NCI-H146 treated with DMSO at 0.1 percent for 48 hours (cell line): ENCODE measurements at regions not wholly inside any gene's neighbourhood (a gene's known extent, or its start where the extent isn't known, plus 50 kb on each side); places are given as distances from the start of the nearest gene placed in this dataset.

Source experiments
- DNase-seq: peaks from one replicate; lab custom pipeline; 2025; ENCODE audit not compliant: unreplicated experiment; lab: John Stamatoyannopoulos, UW

DNA sequence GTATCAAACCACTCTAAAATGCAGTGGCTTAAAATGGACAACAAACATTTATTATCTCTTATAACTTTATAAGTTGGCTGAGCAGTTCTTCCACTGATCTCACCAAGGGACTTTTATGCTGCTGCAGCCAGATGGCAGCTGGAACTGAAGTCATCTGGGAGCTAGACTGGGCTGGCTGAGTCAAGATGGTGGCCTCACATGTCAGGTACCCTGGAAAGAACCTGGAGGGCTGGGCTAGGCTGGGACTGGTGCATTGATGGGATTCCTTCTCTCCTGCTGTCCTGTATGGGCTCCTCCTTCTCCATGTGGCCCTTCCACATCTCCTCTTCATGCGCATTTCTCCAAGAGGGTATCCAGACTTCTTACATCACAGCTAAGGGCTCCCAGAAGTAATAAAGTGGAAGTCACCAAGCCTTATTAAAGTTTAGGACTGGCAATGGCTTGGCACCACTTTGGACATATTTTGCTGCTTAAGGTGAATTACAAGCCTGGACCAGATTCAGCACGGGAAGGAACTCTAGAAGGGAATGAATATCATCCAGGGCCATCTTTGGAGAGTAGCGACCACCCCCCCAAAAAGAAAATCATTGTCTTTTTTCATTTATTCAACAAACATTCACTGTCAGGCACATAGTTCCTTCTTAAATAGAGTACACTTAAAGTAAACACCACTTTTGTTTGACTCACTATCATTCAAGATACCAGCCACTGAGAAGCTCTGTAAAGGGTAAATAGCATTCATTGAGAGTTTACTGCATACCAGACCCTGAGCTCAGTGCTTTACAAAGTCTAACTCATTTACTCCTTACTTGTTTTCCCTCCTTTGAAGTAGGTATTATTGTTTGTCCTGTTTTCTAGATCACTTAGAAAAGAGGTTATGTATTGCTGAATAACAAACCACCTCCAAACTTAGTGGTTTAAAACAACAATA is 138.0 kb downstream of the ZFP36L2 start:
- DNase-seq = no peak

GRCh38 chr2:43087413-43087812 is 139.0 kb downstream of the ZFP36L2 start:
- DNase-seq = no peak

- no peak for DNase-seq
Measured at GRCh38 chr2:43086451-43087221, 139.8 kb downstream of the ZFP36L2 start.

DNA sequence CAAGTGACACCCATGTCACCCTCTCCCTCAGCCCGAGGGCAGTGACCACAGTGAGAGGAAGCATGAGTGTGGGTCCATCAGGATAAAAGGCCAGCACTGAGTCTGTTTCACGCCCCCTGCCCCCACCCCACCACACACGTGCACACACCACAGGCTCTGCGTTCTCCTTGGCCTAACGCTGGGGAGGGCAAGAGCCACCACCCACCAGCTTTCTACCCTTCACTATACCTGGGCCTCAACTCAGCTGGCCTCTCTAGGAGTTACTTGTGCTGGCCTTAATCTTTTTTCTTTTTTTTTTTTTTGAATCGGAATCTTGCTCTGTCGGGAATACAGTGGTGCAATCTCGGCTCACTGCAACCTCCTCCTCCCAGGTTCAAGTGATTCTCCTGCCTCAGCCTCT is 140.5 kb downstream of the ZFP36L2 start:
- DNase-seq = no peak

GRCh38 chr2:43085505-43085904 is 140.9 kb downstream of the ZFP36L2 start:
- DNase-seq = no peak

- no peak for DNase-seq
Measured at GRCh38 chr2:43084699-43085091, 141.7 kb downstream of the ZFP36L2 start.

DNA sequence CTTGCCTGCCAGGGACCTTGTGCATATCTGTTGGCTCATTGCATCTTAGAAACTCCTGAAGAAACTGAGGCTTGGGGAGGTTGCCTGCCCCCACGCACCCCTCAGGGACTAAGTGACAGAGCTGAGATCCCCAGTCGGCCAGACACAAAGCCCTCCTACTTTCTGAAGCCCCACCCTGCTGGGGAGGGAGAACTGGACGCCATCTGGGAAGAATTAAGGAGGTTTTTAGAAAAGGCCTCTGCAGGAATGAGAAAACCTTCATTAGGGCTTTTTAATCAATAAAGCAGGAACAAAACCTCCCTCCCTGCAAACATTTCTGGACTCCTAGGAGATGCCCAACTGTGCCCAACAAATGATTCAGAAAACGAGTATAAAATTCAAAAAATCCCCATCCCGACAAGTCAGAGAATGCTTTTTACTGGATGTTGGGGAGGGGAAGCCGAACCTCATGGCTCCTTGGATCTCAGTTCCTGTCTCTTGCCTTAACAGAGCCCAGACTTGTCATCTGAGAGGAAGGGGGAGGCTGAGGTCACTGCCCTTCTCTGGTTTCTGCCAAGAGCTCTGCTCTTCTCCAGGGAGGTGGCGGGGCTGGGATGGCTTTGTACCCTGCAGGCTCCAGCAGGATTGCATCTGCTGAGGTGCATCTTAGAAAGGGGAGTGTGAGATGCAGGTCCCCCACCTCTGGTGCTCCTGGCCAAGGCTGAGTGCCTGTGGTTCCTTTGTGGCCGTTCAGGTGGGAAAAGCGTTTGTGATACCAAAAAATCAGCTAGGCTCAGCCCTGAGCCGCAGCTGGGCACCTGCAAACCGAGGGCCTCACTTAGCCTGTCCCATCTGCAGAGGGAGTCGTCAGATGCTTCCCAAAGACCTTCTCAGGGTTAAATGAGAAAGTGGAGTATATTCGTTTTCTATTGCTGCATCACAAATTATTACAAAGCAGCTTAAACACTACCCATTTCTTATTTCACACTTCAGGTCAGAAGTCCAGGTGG is 142.4 kb downstream of the ZFP36L2 start:
- no peak for DNase-seq

DNA sequence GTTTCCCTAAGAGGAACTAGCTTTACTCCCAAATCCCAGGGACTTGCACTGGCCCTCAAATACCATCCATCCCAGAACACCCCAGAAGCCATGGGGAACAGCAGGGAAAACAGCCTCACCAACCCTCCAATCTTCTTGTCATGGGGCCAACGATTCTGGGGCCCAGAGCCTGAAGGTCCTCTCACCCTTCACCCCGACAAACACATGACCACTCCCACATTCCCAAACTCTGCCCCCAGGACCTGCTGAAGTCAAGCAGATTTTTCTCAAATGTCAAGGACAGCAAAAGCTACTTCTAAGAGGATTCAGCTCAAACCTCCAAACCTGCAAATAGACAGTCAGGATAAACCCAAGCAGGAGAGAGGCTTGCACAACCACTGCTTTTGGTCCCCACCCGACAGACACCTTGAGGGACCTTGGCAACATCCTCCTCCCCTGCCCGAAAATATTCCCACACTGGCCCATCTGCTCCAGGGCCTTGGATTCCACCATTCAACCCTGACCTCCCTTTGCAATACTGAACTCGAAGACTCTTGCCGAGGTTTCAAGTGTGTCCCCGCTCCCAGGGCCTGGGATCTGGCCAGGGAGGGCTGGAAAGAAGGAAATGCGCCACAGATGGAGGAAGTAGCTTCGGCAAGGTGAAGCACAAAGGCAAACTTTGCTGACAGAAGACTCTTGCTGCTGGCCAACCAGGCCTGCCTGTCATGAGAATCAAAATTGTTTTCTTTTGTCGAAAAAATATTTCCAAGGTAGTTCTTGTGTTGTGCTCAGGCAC is 143.3 kb downstream of the ZFP36L2 start:
- no peak for DNase-seq

DNA sequence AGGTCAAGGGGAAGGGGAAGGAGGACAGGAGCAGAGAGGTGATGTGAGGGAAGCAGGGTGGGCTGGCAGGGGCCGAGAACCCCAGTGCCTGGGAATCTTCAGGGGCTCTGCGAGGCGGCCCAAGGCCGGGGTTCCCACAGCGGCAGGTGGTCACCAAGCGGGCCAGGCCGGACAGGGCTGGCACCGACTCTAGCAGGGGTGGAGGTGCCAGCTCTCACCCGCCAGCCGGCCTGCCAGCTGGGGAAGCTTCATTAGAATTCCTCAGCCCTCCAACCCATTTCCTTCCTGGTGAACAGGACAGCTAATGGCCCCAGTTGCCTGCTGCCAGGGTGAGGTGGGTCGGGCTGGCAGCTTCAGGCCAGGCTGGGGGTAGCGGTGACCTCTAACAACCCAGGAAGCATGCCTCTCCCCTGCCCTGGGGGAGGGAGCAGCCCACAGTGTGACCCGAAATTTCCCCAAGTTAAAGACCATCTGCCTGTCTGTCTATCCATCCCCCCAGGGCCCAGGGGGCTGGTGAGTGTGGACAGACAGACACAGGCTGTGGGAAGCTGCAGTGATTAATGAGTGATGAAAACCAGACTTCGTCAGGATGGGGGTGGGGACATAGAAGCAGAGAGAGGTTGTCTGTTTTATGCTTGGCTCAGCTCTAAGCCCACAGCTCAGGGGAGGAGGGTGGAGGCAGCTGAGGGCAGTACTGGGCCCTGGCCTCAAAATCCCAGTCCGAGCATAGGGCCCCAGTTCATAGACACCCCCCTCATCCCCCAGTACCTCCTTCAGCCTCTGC is 144.1 kb downstream of the ZFP36L2 start:
- no peak for DNase-seq

- no peak for DNase-seq
Measured at GRCh38 chr2:43081131-43081765, 145.2 kb downstream of the ZFP36L2 start.

DNA sequence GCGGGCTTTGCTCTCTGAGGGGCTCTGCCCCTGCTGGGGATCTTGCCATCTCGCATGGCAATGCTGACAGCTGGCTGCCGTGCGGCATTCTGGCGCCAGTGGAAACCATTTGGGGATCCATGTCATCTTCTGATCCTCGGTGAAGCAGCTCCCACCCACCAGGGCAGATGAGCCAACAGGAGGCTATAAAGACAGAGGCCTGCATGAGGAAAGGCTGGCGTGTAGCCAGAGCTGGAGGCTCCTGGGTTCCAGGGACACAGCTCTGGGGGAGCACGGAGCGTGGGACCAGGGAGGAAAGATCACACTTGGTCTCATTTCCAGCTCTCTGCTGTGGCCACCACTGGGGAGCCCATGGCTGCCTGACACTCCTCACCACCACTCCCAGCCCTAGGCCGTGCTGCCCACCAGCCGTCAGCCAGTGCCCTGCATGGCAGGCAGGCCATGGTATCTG is 145.8 kb downstream of the ZFP36L2 start:
- no peak for DNase-seq

- no peak for DNase-seq
Measured at GRCh38 chr2:43078781-43079755, 147.3 kb downstream of the ZFP36L2 start.

DNA sequence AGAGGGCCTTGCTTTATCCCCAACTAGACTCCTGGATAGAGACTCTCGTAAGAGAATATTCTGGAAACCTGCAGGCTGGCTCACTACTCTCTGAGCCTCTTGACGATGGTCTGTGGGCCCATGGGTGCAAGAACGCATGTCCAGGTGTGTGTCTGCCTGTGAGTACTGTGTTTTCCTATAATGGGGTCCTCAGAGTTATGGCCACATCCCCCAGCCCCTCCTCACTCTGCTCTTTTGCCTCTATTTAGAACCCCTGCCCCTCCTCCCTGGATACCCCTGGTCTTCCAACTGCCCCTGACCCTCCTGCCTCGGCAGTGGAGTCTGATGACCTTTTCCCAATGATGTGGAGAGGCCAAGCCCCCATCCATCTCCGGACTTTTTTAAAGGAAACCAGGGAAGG is 148.1 kb downstream of the ZFP36L2 start:
- no peak for DNase-seq

- DNase-seq = no peak
Measured at GRCh38 chr2:43077876-43078275, 148.5 kb downstream of the ZFP36L2 start.

DNA sequence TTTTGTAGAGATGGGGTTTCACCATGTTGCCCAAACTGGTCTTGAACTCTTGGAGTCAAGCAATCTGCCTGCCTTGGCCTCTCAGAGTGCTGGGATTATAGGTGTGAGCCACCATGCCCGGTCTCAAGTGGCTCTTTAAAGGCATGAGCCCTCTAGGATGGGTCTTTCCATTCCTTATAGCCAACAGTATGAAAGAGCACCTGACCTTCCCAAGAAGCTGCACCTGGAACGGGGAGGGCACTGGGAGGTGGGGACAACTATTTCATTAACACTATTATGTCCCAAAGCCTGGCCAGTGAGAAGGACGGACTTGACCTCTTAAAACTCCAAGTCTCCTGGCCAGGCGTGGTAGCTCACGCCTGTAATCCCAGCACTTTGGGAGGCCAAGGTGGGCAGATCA is 149.7 kb downstream of the ZFP36L2 start:
- no peak for DNase-seq

DNA sequence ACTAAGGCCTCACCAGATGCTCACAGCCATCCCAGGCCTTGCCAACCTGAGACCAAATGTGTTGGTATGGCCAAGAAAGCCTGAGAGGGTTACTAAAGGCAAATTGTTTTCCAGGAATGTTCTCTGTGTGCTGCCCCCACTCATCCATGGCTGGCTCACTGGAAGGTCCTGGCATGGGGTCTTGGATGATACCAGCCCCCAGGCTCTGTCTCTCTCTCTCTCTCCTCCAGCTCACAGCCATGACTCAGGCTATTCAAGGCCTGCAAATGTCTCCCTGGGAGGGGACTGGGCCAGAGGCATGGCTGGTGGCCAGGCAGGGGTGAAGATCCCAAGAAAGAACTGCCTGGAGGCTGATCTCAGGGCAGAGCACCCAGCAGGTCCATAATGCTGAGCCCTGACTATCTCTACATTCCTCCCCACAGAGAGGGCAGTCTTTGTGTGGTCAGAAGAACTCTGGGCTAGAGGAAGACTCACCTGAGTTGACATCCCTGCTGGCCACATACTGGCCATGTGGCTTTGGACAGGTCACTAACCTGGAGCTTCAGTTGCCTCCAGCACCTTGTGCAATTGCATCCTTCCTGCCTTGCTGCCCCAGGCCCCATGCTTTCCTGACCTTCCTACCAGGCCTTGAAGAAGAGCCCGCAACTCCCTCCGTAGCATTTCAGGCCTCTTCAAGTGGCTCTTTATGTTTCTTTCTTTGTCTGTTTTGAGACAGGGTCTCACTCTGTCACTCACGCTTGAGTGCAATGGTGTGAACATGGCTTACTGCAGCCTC is 150.4 kb downstream of the ZFP36L2 start:
- DNase-seq = no peak

DNA sequence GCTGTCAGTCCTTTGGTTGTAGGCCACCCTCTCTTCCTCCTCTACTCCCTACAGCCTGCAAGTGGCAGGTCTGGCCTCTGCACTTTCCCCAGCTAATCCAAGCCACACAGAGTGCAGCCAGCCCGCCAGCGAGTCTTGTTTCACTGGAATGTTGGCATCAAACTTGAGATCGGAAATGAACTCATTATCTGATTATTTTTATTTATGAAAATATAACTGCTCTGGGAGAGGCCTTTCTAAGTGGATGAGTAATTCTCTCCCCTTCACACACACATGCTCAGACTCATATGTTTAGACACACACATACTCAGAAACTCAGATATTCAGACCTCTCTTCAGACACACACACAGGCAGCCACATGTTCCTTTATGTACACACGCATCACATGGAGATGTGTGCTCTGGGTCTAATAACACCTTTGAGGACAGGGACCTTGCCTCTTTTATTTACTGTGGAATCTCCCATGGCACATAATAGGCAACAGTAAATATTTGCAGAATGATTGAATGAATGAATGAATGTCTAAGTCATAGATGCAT is 151.3 kb downstream of the ZFP36L2 start:
- DNase-seq = no peak
